Fibroblast of skin of left quadriceps (primary cell): ENCODE measurements at regions not wholly inside any gene's neighbourhood (a gene's known extent, or its start where the extent isn't known, plus 50 kb on each side); places are given as distances from the start of the nearest gene placed in this dataset.
"Not testable (repeated sequence)": the region's sequence is repeated elsewhere in the genome, so short reads cannot be mapped to it uniquely, and the experiment has no call there.

Experiments
- DNase-seq, 2 experiments: peaks; one replicate each; pipeline ENCODE4 v3.0.0-alpha.2; 2013; ENCODE audit warnings: low read depth in 2 of 2

DNA sequence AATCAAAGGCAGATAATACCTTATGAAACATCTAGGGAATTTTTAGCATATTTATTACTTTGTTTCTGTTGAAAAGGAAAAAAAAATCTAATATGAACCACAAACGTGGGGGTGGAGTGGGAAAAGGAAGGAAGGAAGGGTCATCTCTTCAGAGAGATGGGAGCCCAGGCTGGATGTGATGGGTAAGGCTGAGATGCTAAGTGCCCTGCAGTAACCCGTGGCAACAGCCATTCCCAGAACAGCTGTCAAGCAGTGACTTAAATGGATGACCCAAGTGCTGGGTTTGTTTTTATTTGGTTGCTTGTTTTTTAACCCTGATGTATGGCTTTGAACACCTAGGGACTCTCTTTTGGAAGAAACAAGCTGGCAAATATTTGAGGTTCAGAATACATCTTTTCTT lies 50.7 kb upstream of the KLF7 start:
- no peak for DNase-seq

DNA sequence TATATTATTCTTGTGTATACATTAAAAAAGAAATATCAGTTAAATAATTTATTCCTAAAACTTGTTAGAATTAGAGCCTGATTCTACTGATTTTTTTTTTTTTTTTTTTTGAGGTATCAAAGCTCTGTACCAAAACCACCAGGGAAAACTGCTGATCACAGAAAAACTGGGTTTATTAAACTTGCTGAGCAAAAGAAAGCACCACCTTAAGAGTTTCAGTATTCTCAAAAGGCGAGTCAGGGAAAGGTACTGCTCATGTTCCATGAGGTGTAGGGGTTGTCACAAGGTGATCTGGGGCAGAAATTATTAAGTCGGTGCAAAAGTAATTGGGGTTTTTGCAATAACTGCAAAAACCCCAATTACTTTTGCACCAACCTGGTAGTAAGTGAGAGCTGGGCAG lies 51.7 kb upstream of the KLF7 start:
- no peak for DNase-seq

DNA sequence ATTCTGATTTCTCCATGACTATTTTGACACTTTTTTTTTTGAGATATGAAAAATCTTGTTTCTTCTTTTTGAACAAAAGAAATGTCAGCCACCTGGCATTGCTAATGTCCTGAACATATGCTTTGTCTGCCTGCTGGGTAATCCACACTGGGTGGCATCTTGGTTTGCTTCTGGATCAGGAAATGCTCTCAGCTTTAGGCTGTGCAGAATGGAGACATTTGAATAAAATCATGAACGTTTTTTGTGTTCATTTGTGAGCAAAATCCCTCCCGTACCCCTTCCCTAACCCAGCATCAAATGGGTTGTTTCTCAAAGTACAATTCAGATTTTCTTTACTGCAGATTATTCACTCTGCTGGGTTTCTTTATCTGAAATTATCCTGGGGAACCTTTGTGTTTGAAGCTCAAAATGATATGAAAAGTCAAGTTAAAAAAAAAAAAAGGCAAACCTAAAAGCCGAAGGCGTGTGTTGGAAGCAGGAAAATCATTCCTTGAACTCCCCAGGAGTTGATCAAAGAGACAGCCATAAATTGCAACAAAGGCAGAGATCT lies 53.4 kb upstream of the KLF7 start:
- no peak for DNase-seq

DNA sequence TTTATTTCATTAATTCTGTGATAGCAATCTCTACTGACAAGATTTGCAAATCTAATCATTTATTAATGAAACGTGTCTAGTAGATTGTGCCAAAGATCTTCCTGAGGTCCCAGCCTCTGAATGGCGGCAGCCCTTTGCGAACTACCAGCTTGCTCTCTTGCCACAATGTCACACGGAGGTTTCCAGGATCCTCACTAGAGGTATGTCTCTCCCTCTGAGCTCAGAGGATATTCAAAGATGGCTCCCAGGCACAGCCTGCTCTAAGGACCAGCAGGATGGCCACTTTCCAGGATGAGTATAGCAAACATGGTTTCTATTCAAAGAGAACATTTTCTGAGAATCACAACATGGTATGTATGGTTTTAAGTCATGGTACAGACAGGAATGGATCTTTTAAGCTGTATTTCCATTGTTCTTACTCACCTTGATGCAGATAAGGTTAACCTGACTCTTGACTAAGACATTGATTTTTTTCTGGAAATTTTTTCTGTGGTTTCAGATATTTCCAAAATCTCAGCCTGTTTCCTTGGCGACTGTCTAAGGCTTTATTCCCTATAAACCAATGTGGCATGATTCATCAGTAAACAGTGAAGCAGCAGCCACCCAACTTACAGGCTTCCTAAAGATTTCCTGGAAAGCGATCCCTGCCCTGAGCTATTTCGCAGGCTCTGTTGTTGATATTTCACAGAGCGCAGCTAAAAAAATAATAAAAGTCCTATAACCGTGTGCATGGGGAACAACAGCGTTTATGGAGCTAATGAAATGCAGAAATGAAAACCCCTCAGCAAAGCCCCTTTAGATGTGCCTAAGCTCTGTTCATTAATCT lies 54.1 kb upstream of the KLF7 start:
- DNase-seq = peak; percentile 72 to 74

DNA sequence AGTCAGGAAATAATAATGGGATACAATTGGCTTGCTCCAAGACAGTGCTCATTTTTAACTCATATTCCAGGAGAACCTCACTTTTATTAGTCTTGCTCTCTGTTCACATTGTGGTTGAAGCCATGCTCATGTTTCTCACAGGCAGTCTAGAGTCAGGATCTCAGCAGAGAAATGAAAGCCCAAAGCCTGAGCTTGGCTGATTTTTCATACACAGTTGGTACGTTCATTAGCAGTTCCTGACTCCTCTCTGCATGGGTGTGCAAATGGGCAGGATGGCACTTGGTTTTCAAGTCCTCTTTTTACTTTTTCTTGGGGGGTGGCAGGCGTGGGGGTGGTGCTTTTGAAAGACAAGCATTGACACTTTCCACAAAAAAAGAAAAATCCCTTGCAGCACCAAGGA lies 56.0 kb upstream of the KLF7 start:
- DNase-seq = no peak

- DNase-seq = peak in 1 of 2 experiments; percentile 53
These were observed 57.3 kb upstream of the KLF7 start for GRCh38 chr2:207223051-207223450.

GRCh38 chr2:207224381-207224780 lies 58.6 kb upstream of the KLF7 start:
- no peak for DNase-seq

- DNase-seq = no peak
These were observed 59.2 kb upstream of the KLF7 start for GRCh38 chr2:207224791-207225482.

DNA sequence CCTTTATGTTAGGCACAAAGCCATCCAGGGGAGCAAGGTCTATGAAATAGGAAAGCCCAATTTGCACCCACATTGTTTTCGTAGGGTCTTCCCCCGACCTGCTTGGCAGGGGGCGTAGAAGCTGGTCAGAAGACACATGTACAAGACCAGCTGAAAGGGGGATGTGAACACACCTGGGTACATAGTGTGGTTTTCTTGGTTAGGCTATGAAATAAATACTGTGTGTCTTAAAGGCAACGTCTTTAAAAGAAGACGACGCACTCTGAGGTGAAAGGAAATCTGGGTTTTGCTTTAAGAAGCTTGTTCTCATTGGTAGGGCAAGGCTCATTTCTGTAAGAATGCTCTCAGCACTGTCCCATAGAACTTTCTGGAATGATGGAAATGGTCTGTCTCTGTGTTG lies 60.0 kb upstream of the KLF7 start:
- no peak for DNase-seq

GRCh38 chr2:207226243-207226642 lies 60.5 kb upstream of the KLF7 start:
- DNase-seq = no peak

DNA sequence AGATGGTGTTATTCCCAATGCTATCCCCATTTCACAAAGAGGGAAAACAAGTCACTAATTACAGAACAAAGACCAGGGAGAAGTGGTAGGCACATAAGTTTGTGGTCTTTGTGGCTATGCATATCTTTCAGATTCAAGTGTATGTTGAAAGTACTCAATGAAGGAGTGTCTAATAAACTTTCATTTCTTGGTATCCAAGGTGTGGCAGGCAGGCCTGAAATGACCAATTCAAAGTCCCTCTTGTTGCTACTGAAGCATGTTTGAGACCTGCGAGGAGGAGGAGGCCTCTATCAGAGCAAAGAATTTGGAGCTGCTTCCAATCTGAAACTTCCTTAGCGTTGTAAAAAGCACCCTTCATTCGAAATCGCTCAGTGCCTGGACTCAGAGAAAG lies 60.9 kb upstream of the KLF7 start:
- DNase-seq = no peak

- DNase-seq = no peak
These were observed 61.5 kb upstream of the KLF7 start for GRCh38 chr2:207227062-207227748.

- no peak for DNase-seq
These were observed 62.0 kb upstream of the KLF7 start for GRCh38 chr2:207227749-207228145.

DNA sequence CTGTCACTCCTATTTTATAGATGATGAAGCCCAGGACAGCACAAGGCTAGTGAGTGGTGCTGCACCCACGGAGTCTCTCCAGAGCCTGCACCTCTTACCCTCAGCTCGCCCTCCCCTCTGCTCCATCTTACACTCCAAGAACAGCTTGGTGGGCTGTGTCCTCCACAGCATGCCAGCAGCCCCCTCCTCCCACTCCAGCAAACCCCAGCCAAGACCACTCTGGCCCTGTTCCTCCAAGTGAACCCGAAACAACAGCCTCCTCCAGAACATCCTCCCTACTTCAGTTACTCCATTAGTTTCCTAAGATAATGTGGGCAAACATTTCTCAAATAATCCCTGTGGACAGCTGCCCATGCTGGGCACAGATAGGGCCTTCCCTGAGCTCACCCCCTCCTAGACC lies 62.7 kb upstream of the KLF7 start:
- no peak for DNase-seq

DNA sequence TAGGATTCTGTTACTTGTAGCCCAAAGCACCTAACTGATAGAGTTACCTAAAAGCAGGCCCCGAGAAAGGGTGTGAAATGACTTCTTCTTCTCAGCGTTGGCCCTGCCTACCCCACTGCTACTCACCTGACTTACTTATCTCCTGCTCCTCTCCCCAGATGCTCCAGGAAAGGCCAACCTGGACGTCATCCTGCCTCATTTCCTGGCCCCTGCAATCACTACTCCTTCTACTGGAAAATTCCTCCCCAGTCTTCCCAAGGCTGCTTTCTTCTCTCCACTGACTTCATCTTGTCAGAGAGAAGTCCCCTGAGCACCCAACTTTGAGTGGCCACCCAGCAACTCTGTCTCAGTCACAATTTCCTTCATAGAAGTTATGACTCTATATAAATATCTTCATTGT lies 63.4 kb upstream of the KLF7 start:
- no peak for DNase-seq

DNA sequence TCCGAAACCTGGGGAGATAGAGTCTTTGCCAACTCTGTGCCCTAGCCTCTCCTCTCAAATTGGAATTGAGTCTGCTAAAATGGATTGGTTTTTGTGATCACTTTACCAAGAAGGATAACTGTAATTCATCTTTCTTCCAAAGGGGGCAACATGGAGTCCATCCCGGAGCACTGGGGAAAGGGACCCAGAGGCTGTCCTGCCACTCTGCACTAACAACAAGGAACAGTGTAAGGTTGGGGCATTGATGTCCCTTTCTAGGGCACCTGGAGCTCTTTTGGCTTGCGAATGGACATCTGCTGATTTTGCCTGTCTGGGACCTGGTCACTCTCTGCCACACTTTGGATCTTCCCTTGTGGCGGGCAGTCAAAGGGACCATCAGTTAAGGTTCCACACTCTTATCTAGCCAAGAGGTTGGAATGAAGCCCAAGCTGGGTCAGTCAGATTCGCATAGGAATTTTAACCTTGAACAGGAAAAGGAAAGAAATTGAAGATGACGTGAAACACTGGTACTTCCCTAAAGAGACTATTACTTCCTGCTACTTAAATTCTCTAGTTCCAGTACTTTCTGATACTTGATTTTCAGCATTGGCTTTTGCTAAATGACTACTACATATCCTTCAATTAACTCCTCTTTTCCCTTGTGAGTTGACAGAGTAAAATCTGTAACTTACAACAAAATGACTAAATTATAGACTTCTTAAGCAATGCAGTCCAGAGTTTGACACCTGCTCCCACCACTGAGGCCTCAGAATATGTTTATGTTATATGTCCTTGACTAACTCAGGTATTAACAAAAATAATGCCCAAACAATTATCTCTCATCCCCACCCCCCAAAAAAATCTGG lies 64.7 kb upstream of the KLF7 start:
- DNase-seq = no peak

DNA sequence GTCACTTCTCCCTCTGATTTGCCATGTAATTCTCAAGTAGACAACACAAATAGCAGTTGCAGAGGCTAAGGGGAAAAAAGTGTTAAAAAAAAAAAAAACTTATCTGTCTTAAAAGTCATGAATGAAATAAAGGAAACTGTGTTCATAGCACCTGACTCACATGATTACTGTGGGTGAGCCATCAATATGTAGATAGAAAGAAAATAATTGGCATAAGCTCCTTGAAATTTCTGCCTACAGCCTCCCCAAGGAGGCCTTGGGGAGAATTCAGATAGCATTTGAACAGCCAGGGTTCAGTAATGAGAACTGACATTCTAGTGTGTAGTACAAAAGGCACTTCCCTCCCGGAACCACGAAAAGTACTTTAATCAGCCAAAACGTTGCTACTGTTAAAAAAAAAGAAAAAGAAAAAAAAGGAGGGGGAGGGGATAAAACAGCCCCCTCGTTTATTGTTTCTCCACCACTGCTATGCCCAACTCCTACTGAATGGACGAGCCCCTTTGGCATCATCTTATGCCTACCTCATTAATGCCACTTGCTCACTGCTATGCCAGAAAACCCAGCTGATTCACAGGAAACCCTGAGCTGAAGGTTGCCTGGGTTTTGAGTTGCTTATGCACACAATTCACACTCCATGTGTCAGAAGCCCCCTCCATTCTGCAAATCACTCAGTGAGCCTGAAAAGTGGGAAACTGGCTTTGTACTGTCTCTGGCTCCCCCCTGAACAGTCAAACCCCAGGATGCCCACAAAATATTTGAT lies 65.5 kb upstream of the KLF7 start:
- no peak for DNase-seq

DNA sequence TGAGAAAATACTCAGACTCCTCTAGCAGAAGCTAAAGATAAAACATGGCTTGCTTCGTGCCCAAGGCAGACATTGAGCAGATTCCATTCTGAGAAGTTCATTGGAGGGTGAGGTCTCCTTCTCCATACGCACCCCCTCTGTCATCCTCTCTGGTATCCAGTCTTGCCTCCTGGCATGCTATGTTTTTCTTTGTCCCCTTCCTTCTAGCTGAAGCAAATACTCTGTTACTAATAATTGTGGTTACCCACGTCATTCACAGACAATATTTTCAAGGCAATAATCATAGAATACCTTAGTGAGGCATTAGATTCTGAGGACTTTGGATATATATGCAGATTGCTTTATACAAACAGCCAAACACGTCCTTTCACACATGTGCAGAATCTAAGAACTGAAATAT lies 66.2 kb upstream of the KLF7 start:
- peak; percentile 77 to 80 for DNase-seq

DNA sequence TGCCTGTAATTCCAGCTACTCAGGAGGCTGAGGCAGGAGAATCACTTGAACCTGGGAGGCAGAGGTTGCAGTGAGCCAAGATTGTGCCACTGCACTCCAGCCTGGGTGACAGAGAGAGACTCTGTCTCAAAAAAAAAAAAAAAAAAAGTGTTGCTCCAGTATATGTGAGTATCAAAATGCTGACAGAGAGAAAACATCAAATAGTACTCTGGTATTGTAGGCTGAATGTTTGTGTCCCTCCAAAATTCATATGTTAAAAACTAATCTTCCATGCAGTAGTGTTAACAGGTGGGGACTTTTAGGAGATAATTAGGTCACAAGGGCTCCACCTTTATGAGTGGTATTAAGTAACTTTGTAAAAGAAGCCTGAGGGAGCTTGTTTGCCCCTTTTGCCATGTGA lies 67.4 kb upstream of the KLF7 start:
- not testable (repeated sequence) for DNase-seq

DNA sequence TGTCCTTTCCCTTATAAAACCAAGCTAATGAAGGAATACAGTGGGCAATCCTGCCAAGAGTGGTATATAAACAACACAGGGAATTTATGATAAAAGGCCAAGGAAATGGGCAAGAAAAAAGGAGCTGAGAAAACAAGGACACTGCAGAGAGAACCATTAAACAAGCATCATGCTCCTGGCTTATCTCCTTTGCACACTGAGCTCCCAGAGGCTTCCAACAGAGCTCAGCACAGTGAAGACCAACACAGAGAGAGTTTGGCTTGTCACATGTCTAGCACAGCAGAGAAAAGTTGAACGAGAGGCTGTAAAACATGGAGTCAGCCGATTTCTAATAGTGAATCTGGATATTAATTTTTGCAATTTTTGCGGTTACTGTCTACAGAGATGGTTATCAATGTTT lies 68.0 kb upstream of the KLF7 start:
- DNase-seq = no peak

DNA sequence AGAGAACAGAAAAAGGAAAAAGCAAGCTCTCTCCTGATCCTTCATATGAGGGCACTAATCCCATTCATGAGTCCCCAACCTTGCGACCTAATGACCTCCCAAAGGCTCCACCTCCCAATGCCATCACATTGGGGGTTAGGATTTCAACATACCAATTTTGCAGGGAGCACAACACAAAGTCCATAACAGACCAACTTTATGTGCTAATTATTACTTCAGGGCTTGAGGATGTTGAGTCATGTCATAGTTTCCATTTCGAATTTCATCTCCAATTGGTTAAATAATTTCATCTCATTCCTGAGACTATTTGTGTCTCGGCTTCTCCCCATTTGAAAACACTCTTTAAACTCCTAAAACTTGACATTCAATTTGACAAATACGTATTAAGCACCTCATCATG lies 69.9 kb upstream of the KLF7 start:
- DNase-seq = no peak
